ENCODE measurements at regions not wholly inside any gene's neighbourhood (a gene's known extent, or its start where the extent isn't known, plus 50 kb on each side); places are given as distances from the start of the nearest gene placed in this dataset.

- TF ChIP-seq ETS1 (IDR thresholded peaks at IDR 0.05) (no peak), CREB1 (CRISPR knock-in tag; IDR thresholded peaks at IDR 0.05; ENCODE audit: low read depth) (no peak), POLR2AphosphoS5 (IDR thresholded peaks at IDR 0.05; ENCODE audit: low read depth) (no peak)
- TF ChIP-seq, protein P1, sequence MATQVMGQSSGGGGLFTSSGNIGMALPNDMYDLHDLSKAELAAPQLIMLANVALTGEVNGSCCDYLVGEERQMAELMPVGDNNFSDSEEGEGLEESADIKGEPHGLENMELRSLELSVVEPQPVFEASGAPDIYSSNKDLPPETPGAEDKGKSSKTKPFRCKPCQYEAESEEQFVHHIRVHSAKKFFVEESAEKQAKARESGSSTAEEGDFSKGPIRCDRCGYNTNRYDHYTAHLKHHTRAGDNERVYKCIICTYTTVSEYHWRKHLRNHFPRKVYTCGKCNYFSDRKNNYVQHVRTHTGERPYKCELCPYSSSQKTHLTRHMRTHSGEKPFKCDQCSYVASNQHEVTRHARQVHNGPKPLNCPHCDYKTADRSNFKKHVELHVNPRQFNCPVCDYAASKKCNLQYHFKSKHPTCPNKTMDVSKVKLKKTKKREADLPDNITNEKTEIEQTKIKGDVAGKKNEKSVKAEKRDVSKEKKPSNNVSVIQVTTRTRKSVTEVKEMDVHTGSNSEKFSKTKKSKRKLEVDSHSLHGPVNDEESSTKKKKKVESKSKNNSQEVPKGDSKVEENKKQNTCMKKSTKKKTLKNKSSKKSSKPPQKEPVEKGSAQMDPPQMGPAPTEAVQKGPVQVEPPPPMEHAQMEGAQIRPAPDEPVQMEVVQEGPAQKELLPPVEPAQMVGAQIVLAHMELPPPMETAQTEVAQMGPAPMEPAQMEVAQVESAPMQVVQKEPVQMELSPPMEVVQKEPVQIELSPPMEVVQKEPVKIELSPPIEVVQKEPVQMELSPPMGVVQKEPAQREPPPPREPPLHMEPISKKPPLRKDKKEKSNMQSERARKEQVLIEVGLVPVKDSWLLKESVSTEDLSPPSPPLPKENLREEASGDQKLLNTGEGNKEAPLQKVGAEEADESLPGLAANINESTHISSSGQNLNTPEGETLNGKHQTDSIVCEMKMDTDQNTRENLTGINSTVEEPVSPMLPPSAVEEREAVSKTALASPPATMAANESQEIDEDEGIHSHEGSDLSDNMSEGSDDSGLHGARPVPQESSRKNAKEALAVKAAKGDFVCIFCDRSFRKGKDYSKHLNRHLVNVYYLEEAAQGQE (IDR thresholded peaks at IDR 0.05; ENCODE audit: unreplicated experiment), result no peak
Observed at GRCh38 chr4:144363890-144364289, 223.4 kb upstream of the GYPA start (continued).

- Histone ChIP-seq H3K4me2 (no peak overlapping the region), H3F3A (replicated peaks; ENCODE audit: low read depth) (no peaks in the 10 kb centered on the region), H3K4me3 (no peak overlapping the region), H4K20me1 (replicated peaks; ENCODE audit: insufficient read depth) (no peaks in the 10 kb centered on the region), H3K36me3 (ENCODE audit: insufficient read depth) (no peaks in the 10 kb centered on the region), H3K4me1 (ENCODE audit: insufficient read depth) (no peaks in the 10 kb centered on the region), H3K27ac (ENCODE audit: low read depth) (no peak overlapping the region), H3K27me3 (ENCODE audit: insufficient read depth) (no peaks in the 10 kb centered on the region), H2AFZ (no peak overlapping the region), H3K79me2 (replicated peaks; ENCODE audit: insufficient read depth) (no peaks in the 10 kb centered on the region), H3K9me2 (ENCODE audit: insufficient read depth) (0 out of 2 replicates have a peak, but pooled peaks cover 6% of the 10 kb centered on the region)
- Mint-ChIP-seq H3K27me3 (ENCODE audit: insufficient read depth, low read depth, poor library complexity) (no peaks in the 10 kb centered on the region), H3K27ac (no peak overlapping the region), H3K9me3 (no peaks in the 10 kb centered on the region), H3K36me3 (ENCODE audit: low read depth) (no peaks in the 10 kb centered on the region), H3K4me3 (no peak overlapping the region), H3K4me1 (peaks cover 3% of the 10 kb centered on the region; the same call in 2 of the 3 replicates)
- ATAC-seq (no peak), DNase-seq (ENCODE audit: low spot score) (no peak)
- TF ChIP-seq JUNB (IDR thresholded peaks at IDR 0.05; ENCODE audit: unreplicated experiment) (no peak), NANOG (IDR thresholded peaks at IDR 0.05; ENCODE audit: borderline replicate concordance) (no peak), EZH2 (IDR thresholded peaks at IDR 0.05; ENCODE audit: low read depth, unreplicated experiment) (no peak), EZH2phosphoT487 (IDR thresholded peaks at IDR 0.05; ENCODE audit: unreplicated experiment) (no peak), ZNF114 (CRISPR knock-in tag; IDR thresholded peaks at IDR 0.05) (no peak), ZNF331 (CRISPR knock-in tag; IDR thresholded peaks at IDR 0.05; ENCODE audit: low read depth) (no peak), ETS1 (IDR thresholded peaks at IDR 0.05) (no peak), STAT1 (IDR thresholded peaks at IDR 0.05; ENCODE audit: unreplicated experiment) (no peak), POLR2AphosphoS5 (IDR thresholded peaks at IDR 0.05; ENCODE audit: low read depth) (no peak), CREB1 (CRISPR knock-in tag; IDR thresholded peaks at IDR 0.05; ENCODE audit: low read depth) (no peak)
- TF ChIP-seq, protein P1 (IDR thresholded peaks at IDR 0.05; ENCODE audit: unreplicated experiment), result no peak
- TF ChIP-seq, protein P2, sequence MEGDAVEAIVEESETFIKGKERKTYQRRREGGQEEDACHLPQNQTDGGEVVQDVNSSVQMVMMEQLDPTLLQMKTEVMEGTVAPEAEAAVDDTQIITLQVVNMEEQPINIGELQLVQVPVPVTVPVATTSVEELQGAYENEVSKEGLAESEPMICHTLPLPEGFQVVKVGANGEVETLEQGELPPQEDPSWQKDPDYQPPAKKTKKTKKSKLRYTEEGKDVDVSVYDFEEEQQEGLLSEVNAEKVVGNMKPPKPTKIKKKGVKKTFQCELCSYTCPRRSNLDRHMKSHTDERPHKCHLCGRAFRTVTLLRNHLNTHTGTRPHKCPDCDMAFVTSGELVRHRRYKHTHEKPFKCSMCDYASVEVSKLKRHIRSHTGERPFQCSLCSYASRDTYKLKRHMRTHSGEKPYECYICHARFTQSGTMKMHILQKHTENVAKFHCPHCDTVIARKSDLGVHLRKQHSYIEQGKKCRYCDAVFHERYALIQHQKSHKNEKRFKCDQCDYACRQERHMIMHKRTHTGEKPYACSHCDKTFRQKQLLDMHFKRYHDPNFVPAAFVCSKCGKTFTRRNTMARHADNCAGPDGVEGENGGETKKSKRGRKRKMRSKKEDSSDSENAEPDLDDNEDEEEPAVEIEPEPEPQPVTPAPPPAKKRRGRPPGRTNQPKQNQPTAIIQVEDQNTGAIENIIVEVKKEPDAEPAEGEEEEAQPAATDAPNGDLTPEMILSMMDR (conservative IDR thresholded peaks at IDR 0.05; ENCODE audit: low read depth in 2 of 2), result no peak
Observed at GRCh38 chr4:144366425-144366824, 225.9 kb upstream of the GYPA start.
